ENCODE measurements at regions not wholly inside any gene's neighbourhood (a gene's known extent, or its start where the extent isn't known, plus 50 kb on each side); places are given as distances from the start of the nearest gene placed in this dataset.

DNA sequence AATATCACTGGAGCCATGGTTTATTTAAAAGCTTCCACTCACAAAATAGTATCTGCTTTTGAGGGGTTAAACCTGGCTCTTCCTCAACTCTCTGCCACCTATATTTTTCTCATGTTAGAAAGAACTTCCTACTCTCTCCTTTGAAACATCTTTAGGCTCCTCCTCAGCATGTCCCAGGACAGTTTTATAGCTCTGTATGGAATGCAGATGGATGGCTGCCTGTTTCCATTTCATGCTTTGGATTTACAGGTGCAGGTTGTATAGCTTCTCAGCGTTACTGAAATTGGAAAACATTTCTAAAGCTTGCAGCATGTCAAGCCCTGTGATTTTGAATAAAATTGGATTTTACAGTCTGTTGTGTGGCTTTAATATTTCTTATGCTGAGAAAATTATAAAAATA, 314.0 kb downstream of the NDFIP2 start:
- TF ChIP-seq, protein P1, sequence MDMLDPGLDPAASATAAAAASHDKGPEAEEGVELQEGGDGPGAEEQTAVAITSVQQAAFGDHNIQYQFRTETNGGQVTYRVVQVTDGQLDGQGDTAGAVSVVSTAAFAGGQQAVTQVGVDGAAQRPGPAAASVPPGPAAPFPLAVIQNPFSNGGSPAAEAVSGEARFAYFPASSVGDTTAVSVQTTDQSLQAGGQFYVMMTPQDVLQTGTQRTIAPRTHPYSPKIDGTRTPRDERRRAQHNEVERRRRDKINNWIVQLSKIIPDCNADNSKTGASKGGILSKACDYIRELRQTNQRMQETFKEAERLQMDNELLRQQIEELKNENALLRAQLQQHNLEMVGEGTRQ (CRISPR knock-in tag; IDR thresholded peaks at IDR 0.05): no peak
- TF ChIP-seq, protein P2, sequence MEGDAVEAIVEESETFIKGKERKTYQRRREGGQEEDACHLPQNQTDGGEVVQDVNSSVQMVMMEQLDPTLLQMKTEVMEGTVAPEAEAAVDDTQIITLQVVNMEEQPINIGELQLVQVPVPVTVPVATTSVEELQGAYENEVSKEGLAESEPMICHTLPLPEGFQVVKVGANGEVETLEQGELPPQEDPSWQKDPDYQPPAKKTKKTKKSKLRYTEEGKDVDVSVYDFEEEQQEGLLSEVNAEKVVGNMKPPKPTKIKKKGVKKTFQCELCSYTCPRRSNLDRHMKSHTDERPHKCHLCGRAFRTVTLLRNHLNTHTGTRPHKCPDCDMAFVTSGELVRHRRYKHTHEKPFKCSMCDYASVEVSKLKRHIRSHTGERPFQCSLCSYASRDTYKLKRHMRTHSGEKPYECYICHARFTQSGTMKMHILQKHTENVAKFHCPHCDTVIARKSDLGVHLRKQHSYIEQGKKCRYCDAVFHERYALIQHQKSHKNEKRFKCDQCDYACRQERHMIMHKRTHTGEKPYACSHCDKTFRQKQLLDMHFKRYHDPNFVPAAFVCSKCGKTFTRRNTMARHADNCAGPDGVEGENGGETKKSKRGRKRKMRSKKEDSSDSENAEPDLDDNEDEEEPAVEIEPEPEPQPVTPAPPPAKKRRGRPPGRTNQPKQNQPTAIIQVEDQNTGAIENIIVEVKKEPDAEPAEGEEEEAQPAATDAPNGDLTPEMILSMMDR (IDR thresholded peaks at IDR 0.05): no peak
